Endothelial cell (in vitro differentiated cells): ENCODE measurements at regions not wholly inside any gene's neighbourhood (a gene's known extent, or its start where the extent isn't known, plus 50 kb on each side); places are given as distances from the start of the nearest gene placed in this dataset.
A peak's percentile ranks its signal among the peaks of the same experiment; 100 is the strongest.
"Not testable (repeated sequence)": the region's sequence is repeated elsewhere in the genome, so short reads cannot be mapped to it uniquely, and the experiment has no call there.

Experiments
- DNase-seq: peaks from one replicate; pipeline ENCODE4 v3.0.0; 2021; ENCODE audit warnings: low spot score
- H3K27ac Mint-ChIP-seq: one replicate; pipeline ENCODE4 v1.8.0; 2021; ENCODE audit warnings: mixed read lengths, inconsistent platforms; ENCODE audit not compliant: unreplicated experiment
- H3K27me3 Mint-ChIP-seq: one replicate; pipeline ENCODE4 v1.8.0; 2021; ENCODE audit warnings: mild to moderate bottlenecking, moderate library complexity, mixed read lengths, inconsistent platforms; ENCODE audit not compliant: unreplicated experiment
- H3K36me3 Mint-ChIP-seq: one replicate; pipeline ENCODE4 v1.8.0; 2021; ENCODE audit warnings: mild to moderate bottlenecking, low read depth, mixed read lengths, inconsistent platforms; ENCODE audit not compliant: unreplicated experiment
- H3K4me1 Mint-ChIP-seq: one replicate; pipeline ENCODE4 v1.8.0; 2021; ENCODE audit warnings: mild to moderate bottlenecking, mixed read lengths, inconsistent platforms; ENCODE audit not compliant: unreplicated experiment
- H3K4me3 Mint-ChIP-seq: one replicate; pipeline ENCODE4 v1.8.0; 2021; ENCODE audit warnings: mild to moderate bottlenecking, mixed read lengths, inconsistent platforms; ENCODE audit not compliant: unreplicated experiment
- H3K9me3 Mint-ChIP-seq: one replicate; pipeline ENCODE4 v1.8.0; 2021; ENCODE audit warnings: mixed read lengths, inconsistent platforms; ENCODE audit not compliant: unreplicated experiment
- CTCF ChIP-seq: fragments of 200-600 bp; sonication (generic); IDR thresholded peaks from one replicate; pipeline ENCODE4 v1.5.0; 2021; ENCODE audit warnings: antibody characterized with exemption; ENCODE audit not compliant: unreplicated experiment

- DNase-seq, H3K27ac Mint-ChIP-seq, H3K4me1 Mint-ChIP-seq, H3K36me3 Mint-ChIP-seq, H3K9me3 Mint-ChIP-seq, H3K27me3 Mint-ChIP-seq: not testable (repeated sequence)
- H3K4me3 Mint-ChIP-seq, result peak overlapping the region; percentile 38
These were observed 816.4 kb upstream of the TPTE start for GRCh38 chr21:9705016-9705415.

- H3K36me3 Mint-ChIP-seq, H3K27ac Mint-ChIP-seq, DNase-seq, H3K4me1 Mint-ChIP-seq, H3K9me3 Mint-ChIP-seq, H3K27me3 Mint-ChIP-seq, H3K4me3 Mint-ChIP-seq: not testable (repeated sequence)
These were observed 815.9 kb upstream of the TPTE start for GRCh38 chr21:9705455-9705854.

GRCh38 chr21:9724542-9724941 is 796.8 kb upstream of the TPTE start:
- H3K27ac Mint-ChIP-seq, H3K4me3 Mint-ChIP-seq, H3K36me3 Mint-ChIP-seq, H3K27me3 Mint-ChIP-seq, H3K4me1 Mint-ChIP-seq, DNase-seq: not testable (repeated sequence)
- peaks cover 41% of the 10 kb centered on the region for H3K9me3 Mint-ChIP-seq

- H3K9me3 Mint-ChIP-seq, result peaks cover 43% of the 10 kb centered on the region
- H3K27ac Mint-ChIP-seq, H3K4me1 Mint-ChIP-seq, H3K27me3 Mint-ChIP-seq, DNase-seq, H3K4me3 Mint-ChIP-seq, H3K36me3 Mint-ChIP-seq: not testable (repeated sequence)
These were observed 794.2 kb upstream of the TPTE start for GRCh38 chr21:9727187-9727586.

GRCh38 chr21:9728219-9728992 is 793.0 kb upstream of the TPTE start:
- H3K4me1 Mint-ChIP-seq, H3K36me3 Mint-ChIP-seq, DNase-seq, H3K4me3 Mint-ChIP-seq, H3K27me3 Mint-ChIP-seq, H3K27ac Mint-ChIP-seq: not testable (repeated sequence)
- H3K9me3 Mint-ChIP-seq, result peaks cover 43% of the 10 kb centered on the region

- H3K36me3 Mint-ChIP-seq, result peaks cover 2% of the 10 kb centered on the region
- no peak overlapping the region for H3K4me3 Mint-ChIP-seq
- H3K9me3 Mint-ChIP-seq, result peaks cover 30% of the 10 kb centered on the region
- no peak for TF ChIP-seq CTCF
- H3K27me3 Mint-ChIP-seq, result no peaks in the 10 kb centered on the region
- H3K27ac Mint-ChIP-seq, result no peak overlapping the region
- no peaks in the 10 kb centered on the region for H3K4me1 Mint-ChIP-seq
- no peak for DNase-seq
These were observed 790.5 kb upstream of the TPTE start for GRCh38 chr21:9730866-9731265.

- not testable (repeated sequence) for H3K4me1 Mint-ChIP-seq
These were observed 790.1 kb upstream of the TPTE start for GRCh38 chr21:9731317-9731716.

GRCh38 chr21:9732605-9733004 is 788.8 kb upstream of the TPTE start:
- H3K4me1 Mint-ChIP-seq, H3K36me3 Mint-ChIP-seq, H3K4me3 Mint-ChIP-seq, DNase-seq, H3K27ac Mint-ChIP-seq, H3K27me3 Mint-ChIP-seq: not testable (repeated sequence)
- H3K9me3 Mint-ChIP-seq, result peaks cover 20% of the 10 kb centered on the region

More at GRCh38 chr21:9731317-9731716, 790.1 kb upstream of the TPTE start:
- H3K4me3 Mint-ChIP-seq, H3K36me3 Mint-ChIP-seq, H3K27ac Mint-ChIP-seq, H3K27me3 Mint-ChIP-seq, DNase-seq: not testable (repeated sequence)
- H3K9me3 Mint-ChIP-seq, result peaks cover 30% of the 10 kb centered on the region

- peaks cover 19% of the 10 kb centered on the region for H3K9me3 Mint-ChIP-seq
- DNase-seq, H3K27ac Mint-ChIP-seq, H3K36me3 Mint-ChIP-seq, H3K27me3 Mint-ChIP-seq, H3K4me1 Mint-ChIP-seq, H3K4me3 Mint-ChIP-seq: not testable (repeated sequence)
These were observed 787.4 kb upstream of the TPTE start for GRCh38 chr21:9733761-9734558.
